PFSK-1 (cell line): ENCODE measurements at regions not wholly inside any gene's neighbourhood (a gene's known extent, or its start where the extent isn't known, plus 50 kb on each side); places are given as distances from the start of the nearest gene placed in this dataset.

Source experiments
- FOXP2 ChIP-seq: optimal IDR thresholded peaks from 2 replicates; pipeline ENCODE3; 2011; ENCODE audit warnings: borderline replicate concordance, control low read depth, inconsistent platforms; ENCODE audit not compliant: insufficient read depth; ENCODE audit errors: extremely low read length, extremely low read depth
- POLR2AphosphoS5 ChIP-seq: IDR thresholded peaks from 2 replicates; pipeline ENCODE4 v1.6.1; 2012; ENCODE audit warnings: low read depth, mild to moderate bottlenecking, control low read depth, low read length, moderate library complexity
- SIN3A ChIP-seq: IDR thresholded peaks from 2 replicates; pipeline ENCODE4 v1.6.1; 2012; ENCODE audit warnings: mild to moderate bottlenecking, low read length, moderate library complexity, borderline replicate concordance; ENCODE audit not compliant: insufficient read depth
- TAF1 ChIP-seq: IDR thresholded peaks from 2 replicates; pipeline ENCODE4 v1.6.1; 2012; ENCODE audit warnings: low read length, control low read depth, borderline replicate concordance; ENCODE audit not compliant: insufficient read depth
- TF ChIP-seq, protein P1 (sequence below), 2 experiments: IDR thresholded peaks; 2 replicates each; pipeline versions ENCODE4 v1.6.1 to v1.8.0; 2011 to 2012; ENCODE audit warnings: low read depth in 2 of 2, low read length in 2 of 2, control low read depth in 1 of 2, inconsistent platforms in 1 of 2, mild to moderate bottlenecking in 1 of 2, moderate library complexity in 1 of 2; ENCODE audit not compliant: insufficient read depth in 1 of 2

DNA sequence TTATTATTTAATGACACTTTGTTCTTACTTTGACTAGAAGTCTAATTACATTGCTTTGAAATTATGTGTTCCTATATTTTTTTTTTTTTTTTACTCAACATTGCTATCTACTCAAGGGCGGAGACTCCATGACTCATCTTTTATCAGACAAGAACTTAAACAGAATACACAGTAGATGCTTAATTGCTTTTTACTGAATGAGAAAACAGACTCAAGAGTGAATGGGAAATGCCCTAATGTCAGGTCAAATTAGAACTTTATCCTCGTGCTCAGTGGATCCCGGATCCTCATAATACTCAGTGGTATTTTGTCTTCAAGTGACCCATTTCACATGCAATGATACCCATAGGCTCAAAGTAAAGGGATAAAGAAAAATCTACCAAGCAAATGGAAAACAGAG lies 954.5 kb upstream of the IGFBP7 start:
- TF ChIP-seq POLR2AphosphoS5, result no peak
- no peak for TF ChIP-seq SIN3A
- TF ChIP-seq, protein P1, sequence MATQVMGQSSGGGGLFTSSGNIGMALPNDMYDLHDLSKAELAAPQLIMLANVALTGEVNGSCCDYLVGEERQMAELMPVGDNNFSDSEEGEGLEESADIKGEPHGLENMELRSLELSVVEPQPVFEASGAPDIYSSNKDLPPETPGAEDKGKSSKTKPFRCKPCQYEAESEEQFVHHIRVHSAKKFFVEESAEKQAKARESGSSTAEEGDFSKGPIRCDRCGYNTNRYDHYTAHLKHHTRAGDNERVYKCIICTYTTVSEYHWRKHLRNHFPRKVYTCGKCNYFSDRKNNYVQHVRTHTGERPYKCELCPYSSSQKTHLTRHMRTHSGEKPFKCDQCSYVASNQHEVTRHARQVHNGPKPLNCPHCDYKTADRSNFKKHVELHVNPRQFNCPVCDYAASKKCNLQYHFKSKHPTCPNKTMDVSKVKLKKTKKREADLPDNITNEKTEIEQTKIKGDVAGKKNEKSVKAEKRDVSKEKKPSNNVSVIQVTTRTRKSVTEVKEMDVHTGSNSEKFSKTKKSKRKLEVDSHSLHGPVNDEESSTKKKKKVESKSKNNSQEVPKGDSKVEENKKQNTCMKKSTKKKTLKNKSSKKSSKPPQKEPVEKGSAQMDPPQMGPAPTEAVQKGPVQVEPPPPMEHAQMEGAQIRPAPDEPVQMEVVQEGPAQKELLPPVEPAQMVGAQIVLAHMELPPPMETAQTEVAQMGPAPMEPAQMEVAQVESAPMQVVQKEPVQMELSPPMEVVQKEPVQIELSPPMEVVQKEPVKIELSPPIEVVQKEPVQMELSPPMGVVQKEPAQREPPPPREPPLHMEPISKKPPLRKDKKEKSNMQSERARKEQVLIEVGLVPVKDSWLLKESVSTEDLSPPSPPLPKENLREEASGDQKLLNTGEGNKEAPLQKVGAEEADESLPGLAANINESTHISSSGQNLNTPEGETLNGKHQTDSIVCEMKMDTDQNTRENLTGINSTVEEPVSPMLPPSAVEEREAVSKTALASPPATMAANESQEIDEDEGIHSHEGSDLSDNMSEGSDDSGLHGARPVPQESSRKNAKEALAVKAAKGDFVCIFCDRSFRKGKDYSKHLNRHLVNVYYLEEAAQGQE (IDR thresholded peaks at IDR 0.05; ENCODE audit: insufficient read depth in 1 of 2, low read depth in 2 of 2, low read length in 2 of 2), result no peak
- TF ChIP-seq TAF1, result no peak
- no peak for TF ChIP-seq FOXP2

DNA sequence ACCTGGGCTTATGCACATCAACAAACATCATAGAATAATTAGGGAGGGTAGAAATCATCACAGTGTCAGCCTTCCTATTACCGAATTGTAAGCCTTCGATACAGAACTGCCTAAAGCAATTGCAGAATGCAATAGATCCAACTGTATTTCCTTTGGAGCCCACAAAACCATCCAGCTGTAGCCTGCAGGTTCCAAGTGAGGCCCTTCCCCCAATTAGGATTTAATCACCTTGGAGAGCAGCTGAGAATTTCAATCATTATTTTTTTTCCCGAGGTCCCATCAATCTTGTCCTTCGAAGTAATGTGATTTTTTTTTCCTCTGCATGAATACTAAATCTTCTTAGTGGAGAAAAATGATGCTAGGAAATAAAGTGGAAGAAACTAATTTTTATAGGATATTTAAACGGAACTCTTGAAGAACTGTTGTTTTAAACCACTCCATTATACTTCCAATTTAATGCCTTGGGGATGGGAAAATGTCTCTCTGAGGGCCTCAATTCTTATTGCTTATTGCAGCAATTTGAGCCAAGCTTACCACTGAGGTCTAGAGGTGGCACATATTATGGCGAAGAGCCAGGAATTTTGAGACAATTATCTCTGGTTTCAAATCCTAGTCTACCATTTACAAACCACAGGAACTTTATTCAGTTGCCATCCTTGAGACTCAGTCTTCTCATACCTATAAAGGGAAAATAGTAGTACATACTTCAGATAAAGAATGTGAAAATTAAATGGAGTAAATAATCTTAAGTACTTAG lies 953.4 kb upstream of the IGFBP7 start:
- no peak for TF ChIP-seq POLR2AphosphoS5
- no peak for TF ChIP-seq SIN3A
- no peak for TF ChIP-seq FOXP2
- TF ChIP-seq, protein P1 (IDR thresholded peaks at IDR 0.05; ENCODE audit: insufficient read depth in 1 of 2, low read depth in 2 of 2, low read length in 2 of 2), result no peak
- no peak for TF ChIP-seq TAF1

DNA sequence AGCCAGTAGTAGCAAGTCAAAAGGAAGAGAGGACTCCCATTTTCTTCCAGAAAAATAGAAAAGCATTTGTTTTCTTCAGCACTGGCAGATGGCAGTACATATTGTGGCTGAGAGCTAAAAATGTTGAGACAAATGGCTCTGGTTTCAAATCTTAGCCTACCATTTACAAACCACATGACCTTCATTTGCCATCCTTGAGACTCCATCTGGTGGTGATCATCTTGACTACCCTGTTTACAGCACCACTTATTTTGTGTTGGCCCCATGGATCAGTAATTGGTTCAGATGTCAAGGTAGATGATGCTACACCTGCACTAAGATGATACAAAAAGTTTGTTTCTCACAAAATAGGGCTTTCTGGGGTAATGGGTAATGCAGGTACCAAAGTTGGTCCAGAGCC lies 951.8 kb upstream of the IGFBP7 start:
- TF ChIP-seq, protein P1 (IDR thresholded peaks at IDR 0.05; ENCODE audit: insufficient read depth in 1 of 2, low read depth in 2 of 2, low read length in 2 of 2), result no peak
- TF ChIP-seq FOXP2 (no peak), SIN3A (no peak), TAF1 (no peak), POLR2AphosphoS5 (no peak)

DNA sequence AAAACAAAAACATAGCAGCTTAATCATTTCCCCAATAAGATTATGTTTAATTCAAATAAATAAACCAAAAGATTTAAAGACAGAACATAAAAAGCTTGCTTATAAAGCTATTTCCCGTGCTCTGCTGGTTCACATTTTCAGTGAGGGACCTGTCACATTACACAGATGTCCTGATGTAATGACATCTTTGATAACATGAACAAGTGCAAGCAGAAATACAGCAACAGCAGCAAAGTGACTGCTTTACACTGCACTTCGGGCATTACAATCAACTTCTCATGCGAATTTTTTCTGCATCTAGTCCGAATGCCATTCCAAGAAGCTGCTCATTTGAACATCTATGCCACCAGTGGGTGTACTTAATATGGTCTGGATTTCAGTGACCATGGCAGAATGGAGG lies 940.3 kb upstream of the IGFBP7 start:
- TF ChIP-seq FOXP2 (no peak), TAF1 (no peak), POLR2AphosphoS5 (no peak), SIN3A (no peak)

DNA sequence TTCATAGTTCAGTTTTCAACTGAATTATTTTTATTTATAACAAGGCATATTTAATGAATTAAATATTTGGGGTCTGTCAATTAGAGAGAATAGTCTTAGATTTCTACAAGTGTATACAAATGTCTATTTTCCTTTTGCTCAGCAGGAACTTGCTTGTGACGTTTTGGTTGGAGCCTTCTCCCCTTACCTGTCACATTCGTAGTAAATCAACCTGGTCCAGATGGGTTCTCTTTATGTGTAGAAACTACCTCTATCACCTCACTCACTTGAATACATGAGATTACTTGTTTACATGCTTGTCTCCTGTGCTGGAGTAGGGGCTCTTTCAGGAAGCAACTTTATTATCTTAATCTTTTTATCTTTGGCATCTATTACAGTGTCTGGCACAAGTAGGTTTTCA lies 938.3 kb upstream of the IGFBP7 start:
- TF ChIP-seq, protein P1 (IDR thresholded peaks at IDR 0.05; ENCODE audit: insufficient read depth in 1 of 2, low read depth in 2 of 2, low read length in 2 of 2), result no peak
- TF ChIP-seq FOXP2 (no peak), POLR2AphosphoS5 (no peak), SIN3A (no peak), TAF1 (no peak)
